HUDEP-2 (cell line): ENCODE measurements at regions not wholly inside any gene's neighbourhood (a gene's known extent, or its start where the extent isn't known, plus 50 kb on each side); places are given as distances from the start of the nearest gene placed in this dataset.
"Not testable (repeated sequence)": the region's sequence is repeated elsewhere in the genome, so short reads cannot be mapped to it uniquely, and the experiment has no call there.

Source experiments
- DNase-seq, 76 experiments: peaks; one replicate each; lab custom pipeline; 2025; ENCODE audit not compliant: unreplicated experiment in 76 of 76; lab: John Stamatoyannopoulos, UW

- no peak for DNase-seq
These were observed 217.9 kb downstream of the FOXD2 start for GRCh38 chr1:47655521-47656300.

- no peak for DNase-seq
These were observed 219.2 kb downstream of the FOXD2 start for GRCh38 chr1:47656719-47657685.

GRCh38 chr1:47658161-47658920 lies 220.5 kb downstream of the FOXD2 start:
- no peak for DNase-seq

GRCh38 chr1:47659146-47659545 lies 221.3 kb downstream of the FOXD2 start:
- DNase-seq, result no peak

GRCh38 chr1:47660622-47661021 lies 222.8 kb downstream of the FOXD2 start:
- no peak for DNase-seq

GRCh38 chr1:47661040-47661439 lies 223.2 kb downstream of the FOXD2 start:
- no peak for DNase-seq

- DNase-seq, result no peak
These were observed 224.2 kb downstream of the FOXD2 start for GRCh38 chr1:47662068-47662467.

- DNase-seq, result no peak
These were observed 225.4 kb downstream of the FOXD2 start for GRCh38 chr1:47663286-47663685.

GRCh38 chr1:47664356-47664755 lies 226.5 kb downstream of the FOXD2 start:
- no peak for DNase-seq

GRCh38 chr1:47664896-47665295 lies 227.1 kb downstream of the FOXD2 start:
- not testable (repeated sequence) for DNase-seq

GRCh38 chr1:47669081-47669585 lies 231.3 kb downstream of the FOXD2 start:
- DNase-seq, result no peak

- no peak for DNase-seq
These were observed 234.8 kb downstream of the FOXD2 start for GRCh38 chr1:47672622-47673021.

- no peak for DNase-seq
These were observed 236.3 kb downstream of the FOXD2 start for GRCh38 chr1:47674189-47674588.

GRCh38 chr1:47675047-47675675 lies 237.3 kb downstream of the FOXD2 start:
- no peak for DNase-seq

- DNase-seq, result no peak
These were observed 237.9 kb downstream of the FOXD2 start for GRCh38 chr1:47675721-47676120.

GRCh38 chr1:47676311-47677054 lies 238.6 kb downstream of the FOXD2 start:
- DNase-seq, result no peak

GRCh38 chr1:47677241-47677940 lies 239.5 kb downstream of the FOXD2 start:
- DNase-seq, result no peak

- no peak for DNase-seq
These were observed 240.7 kb downstream of the FOXD2 start for GRCh38 chr1:47678464-47678980.

- no peak for DNase-seq
These were observed 241.5 kb downstream of the FOXD2 start for GRCh38 chr1:47679301-47679791.
